ENCODE measurements at regions not wholly inside any gene's neighbourhood (a gene's known extent, or its start where the extent isn't known, plus 50 kb on each side); places are given as distances from the start of the nearest gene placed in this dataset.
"Not testable (repeated sequence)": the region's sequence is repeated elsewhere in the genome, so short reads cannot be mapped to it uniquely, and the experiment has no call there.

- DNase-seq, result no peak
These were observed 1186.2 kb upstream of the CITED2 start for GRCh38 chr6:140560671-140561070.

GRCh38 chr6:140559458-140559857, 1185.0 kb upstream of the CITED2 start:
- DNase-seq, result no peak

GRCh38 chr6:140554421-140554820, 1180.0 kb upstream of the CITED2 start:
- DNase-seq, result no peak

- no peak for DNase-seq
These were observed 1173.9 kb upstream of the CITED2 start for GRCh38 chr6:140548366-140548765.

- DNase-seq, result no peak
These were observed 1172.2 kb upstream of the CITED2 start for GRCh38 chr6:140546640-140547039.

GRCh38 chr6:140544431-140544830, 1170.0 kb upstream of the CITED2 start:
- DNase-seq, result no peak

GRCh38 chr6:140542863-140543262, 1168.4 kb upstream of the CITED2 start:
- DNase-seq, result peak; percentile 61

GRCh38 chr6:140541288-140541687, 1166.8 kb upstream of the CITED2 start:
- no peak for DNase-seq

- DNase-seq, result no peak
These were observed 1166.3 kb upstream of the CITED2 start for GRCh38 chr6:140540743-140541142.

- no peak for DNase-seq
These were observed 1164.5 kb upstream of the CITED2 start for GRCh38 chr6:140538926-140539325.

GRCh38 chr6:140537834-140538705, 1163.6 kb upstream of the CITED2 start:
- DNase-seq, result peak; percentile 10

- DNase-seq, result no peak
These were observed 1162.8 kb upstream of the CITED2 start for GRCh38 chr6:140537211-140537610.

- DNase-seq, result no peak
These were observed 1161.1 kb upstream of the CITED2 start for GRCh38 chr6:140535511-140535910.

- no peak for DNase-seq
These were observed 1159.1 kb upstream of the CITED2 start for GRCh38 chr6:140533526-140533925.

- no peak for DNase-seq
These were observed 1130.3 kb upstream of the CITED2 start for GRCh38 chr6:140504776-140505175.

GRCh38 chr6:140500849-140501248, 1126.4 kb upstream of the CITED2 start:
- no peak for DNase-seq

GRCh38 chr6:140499607-140500006, 1125.2 kb upstream of the CITED2 start:
- DNase-seq, result no peak

GRCh38 chr6:140494321-140495108, 1120.1 kb upstream of the CITED2 start:
- no peak for DNase-seq

- DNase-seq, result not testable (repeated sequence)
These were observed 1119.0 kb upstream of the CITED2 start for GRCh38 chr6:140493470-140493869.

GRCh38 chr6:140490081-140490480, 1115.6 kb upstream of the CITED2 start:
- DNase-seq, result no peak

GRCh38 chr6:140487586-140487985, 1113.1 kb upstream of the CITED2 start:
- DNase-seq, result no peak

- no peak for DNase-seq
These were observed 1112.3 kb upstream of the CITED2 start for GRCh38 chr6:140486450-140487361.

Measured in NCI-H510A treated with DMSO at 0.1 percent for 48 hours (cell line).